Breast epithelium (tissue), 4 donors: ENCODE measurements at regions not wholly inside any gene's neighbourhood (a gene's known extent, or its start where the extent isn't known, plus 50 kb on each side); places are given as distances from the start of the nearest gene placed in this dataset.
"Not testable (repeated sequence)": the region's sequence is repeated elsewhere in the genome, so short reads cannot be mapped to it uniquely, and the experiment has no call there.

Experiments used
- DNase-seq, 2 donors: peaks; one replicate each; pipeline ENCODE4 v3.0.0-alpha.2; 2019; ENCODE audit warnings: low spot score in 2 of 2
- H3K27ac ChIP-seq, 2 donors: fragments of 200-600 bp; sonication (generic) in 1 of 2; one replicate each; pipeline ENCODE4 v1.5.1; 2016 to 2019; ENCODE audit warnings: mild to moderate bottlenecking in 1 of 2
- H3K27me3 ChIP-seq, 2 donors: fragments of 200-600 bp; sonication (generic) in 1 of 2; one replicate each; pipeline versions ENCODE4 v1.5.1 to v1.6.0; 2017 to 2019; ENCODE audit warnings: control low read depth in 1 of 2, mild to moderate bottlenecking in 1 of 2
- H3K36me3 ChIP-seq: fragments of 200-600 bp; one replicate; pipeline ENCODE4 v1.5.1; 2019
- H3K4me1 ChIP-seq, 2 donors: fragments of 200-600 bp; sonication (generic); one replicate each; pipeline ENCODE4 v1.5.1; 2016 to 2019; ENCODE audit warnings: control low read depth in 1 of 2
- H3K4me3 ChIP-seq, 3 donors: fragments of 200-600 bp; sonication (generic); 1 replicate in 2 of 3; 2 replicates in 1 of 3; pipeline ENCODE4 v1.5.1; 2016 to 2019; ENCODE audit warnings: mild to moderate bottlenecking in 3 of 3, moderate library complexity in 2 of 3
- H3K9me3 ChIP-seq, 2 donors: fragments of 200-600 bp; sonication (generic) in 1 of 2; one replicate each; pipeline ENCODE4 v1.5.1; 2016 to 2019; ENCODE audit warnings: control low read depth in 1 of 2
- POLR2A ChIP-seq: fragments of 450-650 bp; IDR thresholded peaks from one replicate; pipeline ENCODE4 v1.6.1; 2016; ENCODE audit warnings: antibody characterized with exemption, mild to moderate bottlenecking, moderate library complexity
- POLR2AphosphoS5 ChIP-seq, 3 donors: sonication (generic); formaldehyde crosslinking; IDR thresholded peaks; one replicate each; pipeline ENCODE4 v1.6.1; 2017; ENCODE audit warnings: antibody characterized with exemption in 3 of 3
- intact Hi-C: fragments of 100-400 bp; cut with DNase I; formaldehyde crosslinking; loops from one replicate; pipeline ENCODE4 v1.15.1; 2023; ENCODE audit warnings: low total_unique reads
- TF ChIP-seq, protein P1 (sequence below), 3 donors: fragments of 450-650 bp; IDR thresholded peaks; one replicate each; pipeline ENCODE4 v1.5.1; 2016 to 2017; ENCODE audit warnings: antibody characterized with exemption in 3 of 3, mild to moderate bottlenecking in 3 of 3, moderate library complexity in 3 of 3

DNA sequence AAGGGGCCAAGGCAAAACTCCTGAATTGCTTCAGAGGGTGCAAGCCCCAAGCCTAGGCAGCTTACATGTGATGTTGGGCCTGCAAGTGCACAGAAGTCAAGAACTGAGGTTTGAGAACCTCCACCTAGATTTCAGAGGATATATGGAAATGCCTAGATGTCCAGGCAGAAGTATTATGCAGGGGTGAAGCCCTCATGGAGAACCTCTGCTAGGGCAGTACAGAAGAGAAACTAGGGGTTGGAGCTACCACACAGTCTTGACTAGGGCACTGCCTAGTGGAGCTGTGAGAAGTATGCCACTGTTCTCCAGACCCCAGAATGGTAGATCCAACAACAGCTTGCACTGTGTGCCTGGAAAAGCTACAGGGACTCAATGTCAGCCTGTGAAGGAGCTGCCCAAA lies 179.7 kb upstream of the GJE1 start:
- no peak for DNase-seq
- intact Hi-C loops: no loop called here
- Histone ChIP-seq H3K4me3 (no peak overlapping the region), H3K4me1 (no peaks in the 10 kb centered on the region), H3K36me3 (no peaks in the 10 kb centered on the region), H3K27me3 (no peaks in the 10 kb centered on the region), H3K27ac (no peak overlapping the region), H3K9me3 (peaks cover 6 to 26% of the 10 kb centered on the region in 2 donors)
- TF ChIP-seq POLR2AphosphoS5 (IDR thresholded peaks at IDR 0.05): no peak
- TF ChIP-seq POLR2A: no peak
- TF ChIP-seq, protein P1, sequence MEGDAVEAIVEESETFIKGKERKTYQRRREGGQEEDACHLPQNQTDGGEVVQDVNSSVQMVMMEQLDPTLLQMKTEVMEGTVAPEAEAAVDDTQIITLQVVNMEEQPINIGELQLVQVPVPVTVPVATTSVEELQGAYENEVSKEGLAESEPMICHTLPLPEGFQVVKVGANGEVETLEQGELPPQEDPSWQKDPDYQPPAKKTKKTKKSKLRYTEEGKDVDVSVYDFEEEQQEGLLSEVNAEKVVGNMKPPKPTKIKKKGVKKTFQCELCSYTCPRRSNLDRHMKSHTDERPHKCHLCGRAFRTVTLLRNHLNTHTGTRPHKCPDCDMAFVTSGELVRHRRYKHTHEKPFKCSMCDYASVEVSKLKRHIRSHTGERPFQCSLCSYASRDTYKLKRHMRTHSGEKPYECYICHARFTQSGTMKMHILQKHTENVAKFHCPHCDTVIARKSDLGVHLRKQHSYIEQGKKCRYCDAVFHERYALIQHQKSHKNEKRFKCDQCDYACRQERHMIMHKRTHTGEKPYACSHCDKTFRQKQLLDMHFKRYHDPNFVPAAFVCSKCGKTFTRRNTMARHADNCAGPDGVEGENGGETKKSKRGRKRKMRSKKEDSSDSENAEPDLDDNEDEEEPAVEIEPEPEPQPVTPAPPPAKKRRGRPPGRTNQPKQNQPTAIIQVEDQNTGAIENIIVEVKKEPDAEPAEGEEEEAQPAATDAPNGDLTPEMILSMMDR (IDR thresholded peaks at IDR 0.05): no peak

DNA sequence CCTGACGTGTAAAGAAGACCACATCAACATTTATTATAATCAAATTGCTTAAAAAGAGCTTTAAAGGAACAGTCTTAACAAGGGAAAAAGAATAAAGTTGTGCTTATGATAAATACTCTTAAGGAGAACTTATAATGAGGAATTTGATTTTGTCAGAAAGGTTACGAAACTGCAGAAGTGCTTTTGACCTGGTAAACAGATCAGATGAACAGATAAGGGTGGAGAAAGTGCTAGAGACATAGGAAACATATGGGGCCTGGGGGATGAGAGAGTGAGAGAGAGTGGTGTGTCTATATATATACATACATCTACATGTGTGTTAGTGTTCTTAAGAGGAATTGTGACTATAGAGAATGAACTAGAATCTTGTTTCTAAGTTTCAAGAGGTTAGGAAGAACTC lies 186.2 kb upstream of the GJE1 start:
- intact Hi-C loops: no loop called here
- H3K36me3 ChIP-seq: no peaks in the 10 kb centered on the region
- TF ChIP-seq, protein P1 (IDR thresholded peaks at IDR 0.05): no peak
- TF ChIP-seq POLR2A (no peak), POLR2AphosphoS5 (IDR thresholded peaks at IDR 0.05) (no peak)
- H3K4me1 ChIP-seq: no peaks in the 10 kb centered on the region
- H3K27ac ChIP-seq: no peak overlapping the region
- no peak overlapping the region for H3K4me3 ChIP-seq
- peaks cover 0 to 29% of the 10 kb centered on the region in 2 donors for H3K9me3 ChIP-seq
- DNase-seq: no peak
- no peaks in the 10 kb centered on the region for H3K27me3 ChIP-seq

DNA sequence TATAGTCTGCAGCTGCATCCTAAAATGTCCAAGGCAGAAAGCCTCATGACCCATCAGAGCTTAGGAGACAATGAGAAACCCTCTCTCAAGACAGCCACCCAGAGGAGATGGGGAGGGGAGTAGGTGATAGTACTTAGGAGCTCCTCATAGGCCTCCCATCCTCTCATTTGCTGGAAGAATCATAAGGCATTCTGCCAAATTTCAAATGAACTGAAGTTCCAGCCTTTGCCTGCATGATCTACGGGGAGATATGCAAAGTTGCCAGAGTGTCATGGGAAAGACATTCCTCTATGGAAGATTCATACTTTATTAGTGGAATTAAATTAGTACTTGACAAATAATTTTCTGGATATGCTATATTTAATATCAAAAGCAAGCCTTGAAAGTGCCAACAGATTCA lies 194.1 kb upstream of the GJE1 start:
- TF ChIP-seq POLR2AphosphoS5 (IDR thresholded peaks at IDR 0.05): no peak
- TF ChIP-seq, protein P1 (IDR thresholded peaks at IDR 0.05): no peak
- TF ChIP-seq POLR2A: no peak

DNA sequence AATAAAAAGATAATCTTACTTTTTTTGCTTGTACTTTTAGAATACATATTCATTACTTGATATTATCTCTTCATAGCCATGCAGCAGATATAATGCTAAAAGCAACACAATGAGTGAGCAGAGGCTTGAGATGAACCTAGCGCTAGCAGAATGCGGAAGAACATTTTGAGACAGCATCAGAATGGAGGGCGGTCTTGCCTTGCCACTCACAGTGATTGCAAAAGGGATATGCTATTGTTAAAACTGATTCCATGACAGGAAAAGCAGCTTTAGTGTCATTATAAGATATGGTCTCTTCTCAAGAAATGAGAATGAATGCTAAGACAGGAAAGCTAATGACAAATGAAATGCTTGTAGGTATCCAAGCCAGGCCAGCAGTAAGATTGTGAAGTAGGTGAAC lies 200.0 kb upstream of the GJE1 start:
- intact Hi-C loops: no loop called here
- no peak for TF ChIP-seq POLR2A
- no peaks in the 10 kb centered on the region for H3K9me3 ChIP-seq
- H3K27ac ChIP-seq: no peak overlapping the region
- no peak overlapping the region for H3K4me3 ChIP-seq
- H3K36me3 ChIP-seq: no peaks in the 10 kb centered on the region
- H3K27me3 ChIP-seq: no peaks in the 10 kb centered on the region
- no peaks in the 10 kb centered on the region for H3K4me1 ChIP-seq
- no peak for DNase-seq

More for the DNA sequence above, 194.1 kb upstream of the GJE1 start:
- no peak for DNase-seq
- H3K9me3 ChIP-seq: peaks cover 0 to 16% of the 10 kb centered on the region in 2 donors
- intact Hi-C loops: no loop called here
- no peaks in the 10 kb centered on the region for H3K4me1 ChIP-seq
- no peak overlapping the region for H3K27ac ChIP-seq
- no peak overlapping the region for H3K4me3 ChIP-seq
- no peaks in the 10 kb centered on the region for H3K36me3 ChIP-seq
- no peaks in the 10 kb centered on the region for H3K27me3 ChIP-seq

DNA sequence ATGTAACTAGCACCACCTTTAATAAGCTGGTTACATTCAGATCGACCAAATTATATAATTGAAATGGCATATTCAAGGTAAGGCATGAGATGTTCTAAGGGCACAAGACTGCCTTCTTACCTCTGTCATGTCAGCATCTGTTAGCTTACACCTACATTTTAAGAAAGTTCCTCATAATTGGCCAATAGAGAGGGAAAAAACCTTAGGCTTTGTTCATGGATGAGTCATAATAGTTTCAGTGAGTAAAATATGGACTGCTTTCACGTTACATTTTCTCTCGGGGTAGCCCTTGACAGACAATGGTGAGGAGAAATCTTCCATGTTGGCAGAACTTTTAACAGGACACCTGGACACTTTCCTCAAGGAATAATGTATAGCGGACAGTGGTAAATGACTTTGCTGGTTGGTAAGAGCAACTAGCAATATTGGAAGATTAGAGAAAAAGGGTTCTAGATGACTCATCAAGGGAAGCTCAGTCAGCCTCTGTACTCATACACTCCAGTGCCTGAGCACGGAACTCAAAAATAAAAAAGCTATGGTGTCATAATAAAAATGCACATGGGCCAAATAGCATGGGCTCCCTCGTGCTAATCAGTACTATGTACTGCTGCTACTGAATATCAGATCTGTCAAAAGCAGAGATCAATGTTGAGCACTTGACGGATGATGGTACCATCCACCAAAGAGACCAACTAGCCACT lies 206.4 kb upstream of the GJE1 start:
- H3K9me3 ChIP-seq, H3K36me3 ChIP-seq, intact Hi-C loops, DNase-seq, H3K4me1 ChIP-seq, H3K27ac ChIP-seq, H3K4me3 ChIP-seq, H3K27me3 ChIP-seq: not testable (repeated sequence)

DNA sequence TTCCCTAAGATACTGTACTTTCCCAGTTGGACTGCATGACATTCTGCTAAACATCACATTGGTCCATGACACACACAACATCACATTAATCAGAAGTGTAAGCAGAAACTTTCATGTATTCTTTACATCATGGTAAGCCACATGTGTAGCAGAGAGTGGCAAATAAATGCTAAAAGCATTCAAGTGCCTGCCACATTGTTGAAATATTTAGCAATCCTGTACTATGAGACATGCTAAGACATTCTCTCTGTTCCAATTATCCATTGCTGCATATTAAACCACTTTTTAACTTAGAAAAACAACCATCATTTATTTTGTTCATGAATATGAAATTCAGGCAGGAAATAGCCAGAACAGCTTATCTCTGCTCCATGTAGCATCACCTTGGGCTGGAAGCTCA lies 207.7 kb upstream of the GJE1 start:
- Histone ChIP-seq H3K4me3 (no peak overlapping the region), H3K4me1 (no peaks in the 10 kb centered on the region), H3K9me3 (no peaks in the 10 kb centered on the region), H3K27me3 (no peaks in the 10 kb centered on the region), H3K27ac (no peak overlapping the region), H3K36me3 (no peaks in the 10 kb centered on the region)
- DNase-seq: no peak
- intact Hi-C loops: no loop called here
- TF ChIP-seq, protein P1 (IDR thresholded peaks at IDR 0.05): no peak
- no peak for TF ChIP-seq POLR2A
- no peak for TF ChIP-seq POLR2AphosphoS5 (IDR thresholded peaks at IDR 0.05)
